Activated naive CD4-positive, alpha-beta T cell treated with anti-CD3 and anti-CD28 coated beads, Interleukin-2, amount 10 ng/mL, durations not matched to agents 7 days and 5 days (primary cell): ENCODE measurements at regions not wholly inside any gene's neighbourhood (a gene's known extent, or its start where the extent isn't known, plus 50 kb on each side); places are given as distances from the start of the nearest gene placed in this dataset.

Experiments used
- CTCF ChIA-PET: fragments of 350-600 bp; sonication (Branson Sonifier 250); formaldehyde crosslinking; loops from one replicate; lab custom pipeline; 2021; ENCODE audit warnings: antibody characterized with exemption; lab: Charles Lee
- DNase-seq: peaks from one replicate; pipeline ENCODE4 v3.0.0-alpha.2; 2020
- H3K27ac Mint-ChIP-seq: one replicate; pipeline ENCODE4 v1.8.0; 2021; ENCODE audit warnings: mild to moderate bottlenecking, moderate library complexity, mixed read lengths
- H3K27me3 Mint-ChIP-seq: one replicate; pipeline ENCODE4 v1.8.0; 2021; ENCODE audit warnings: mild to moderate bottlenecking, mixed read lengths
- H3K36me3 Mint-ChIP-seq: one replicate; pipeline ENCODE4 v1.8.0; 2021; ENCODE audit warnings: mixed read lengths
- H3K4me1 Mint-ChIP-seq: one replicate; pipeline ENCODE4 v1.8.0; 2021; ENCODE audit warnings: mixed read lengths
- H3K4me3 Mint-ChIP-seq: one replicate; pipeline ENCODE4 v1.8.0; 2021; ENCODE audit warnings: mild to moderate bottlenecking, moderate library complexity, mixed read lengths
- H3K9me3 Mint-ChIP-seq: one replicate; pipeline ENCODE4 v1.8.0; 2021; ENCODE audit warnings: mixed read lengths

GRCh38 chr12:87388376-87388775 is 640.8 kb downstream of the C12orf50 start:
- Mint-ChIP-seq H3K4me3 (no peak overlapping the region), H3K27ac (no peak overlapping the region), H3K27me3 (no peaks in the 10 kb centered on the region), H3K9me3 (peaks cover 1% of the 10 kb centered on the region), H3K36me3 (no peaks in the 10 kb centered on the region), H3K4me1 (no peaks in the 10 kb centered on the region)
- no peak for DNase-seq
- CTCF ChIA-PET = no interaction called here

GRCh38 chr12:87385322-87385721 is 643.9 kb downstream of the C12orf50 start:
- no peaks in the 10 kb centered on the region for H3K36me3 Mint-ChIP-seq

GRCh38 chr12:87384226-87384625 is 645.0 kb downstream of the C12orf50 start:
- no peak for DNase-seq
- H3K27me3 Mint-ChIP-seq = no peaks in the 10 kb centered on the region
- H3K4me3 Mint-ChIP-seq = no peak overlapping the region
- CTCF ChIA-PET = no interaction called here
- H3K36me3 Mint-ChIP-seq = no peaks in the 10 kb centered on the region
- no peaks in the 10 kb centered on the region for H3K4me1 Mint-ChIP-seq
- H3K9me3 Mint-ChIP-seq = peaks cover 2% of the 10 kb centered on the region
- no peak overlapping the region for H3K27ac Mint-ChIP-seq

More at GRCh38 chr12:87385322-87385721, 643.9 kb downstream of the C12orf50 start:
- Mint-ChIP-seq H3K27ac (no peak overlapping the region), H3K9me3 (peaks cover 2% of the 10 kb centered on the region), H3K27me3 (no peaks in the 10 kb centered on the region), H3K4me1 (no peaks in the 10 kb centered on the region), H3K4me3 (no peak overlapping the region)
- DNase-seq = no peak
- CTCF ChIA-PET = no interaction called here

- Mint-ChIP-seq H3K4me1 (no peaks in the 10 kb centered on the region), H3K4me3 (no peak overlapping the region), H3K36me3 (no peaks in the 10 kb centered on the region), H3K27me3 (no peaks in the 10 kb centered on the region), H3K9me3 (peaks cover 2% of the 10 kb centered on the region), H3K27ac (no peak overlapping the region)
- CTCF ChIA-PET = no interaction called here
- no peak for DNase-seq
Measured at GRCh38 chr12:87383680-87384079, 645.5 kb downstream of the C12orf50 start.

GRCh38 chr12:87382959-87383566 is 646.1 kb downstream of the C12orf50 start:
- H3K36me3 Mint-ChIP-seq = no peaks in the 10 kb centered on the region
- H3K4me1 Mint-ChIP-seq = no peaks in the 10 kb centered on the region
- H3K27ac Mint-ChIP-seq = no peak overlapping the region
- no peaks in the 10 kb centered on the region for H3K27me3 Mint-ChIP-seq
- H3K9me3 Mint-ChIP-seq = peaks cover 2% of the 10 kb centered on the region
- CTCF ChIA-PET = no interaction called here
- no peak overlapping the region for H3K4me3 Mint-ChIP-seq
- no peak for DNase-seq

- no peak for DNase-seq
- no peaks in the 10 kb centered on the region for H3K27me3 Mint-ChIP-seq
- H3K36me3 Mint-ChIP-seq = no peaks in the 10 kb centered on the region
- H3K4me3 Mint-ChIP-seq = no peak overlapping the region
- H3K4me1 Mint-ChIP-seq = no peaks in the 10 kb centered on the region
- no peak overlapping the region for H3K27ac Mint-ChIP-seq
- CTCF ChIA-PET = no interaction called here
- H3K9me3 Mint-ChIP-seq = peaks cover 2% of the 10 kb centered on the region
Measured at GRCh38 chr12:87382436-87382835, 646.8 kb downstream of the C12orf50 start.

- Mint-ChIP-seq H3K4me3 (no peak overlapping the region), H3K27ac (no peak overlapping the region), H3K9me3 (peaks cover 2% of the 10 kb centered on the region)
Measured at GRCh38 chr12:87381742-87382141, 647.5 kb downstream of the C12orf50 start.

GRCh38 chr12:87378526-87378925 is 650.7 kb downstream of the C12orf50 start:
- H3K4me1 Mint-ChIP-seq = no peaks in the 10 kb centered on the region
- H3K27ac Mint-ChIP-seq = no peak overlapping the region
- no peak overlapping the region for H3K4me3 Mint-ChIP-seq
- CTCF ChIA-PET = no interaction called here
- H3K9me3 Mint-ChIP-seq = peaks cover 2% of the 10 kb centered on the region
- no peak for DNase-seq
- H3K36me3 Mint-ChIP-seq = no peaks in the 10 kb centered on the region
- H3K27me3 Mint-ChIP-seq = no peaks in the 10 kb centered on the region

More at GRCh38 chr12:87381742-87382141, 647.5 kb downstream of the C12orf50 start:
- Mint-ChIP-seq H3K36me3 (no peaks in the 10 kb centered on the region), H3K4me1 (no peaks in the 10 kb centered on the region), H3K27me3 (no peaks in the 10 kb centered on the region)
- DNase-seq = no peak
- CTCF ChIA-PET = no interaction called here

- Mint-ChIP-seq H3K4me1 (no peaks in the 10 kb centered on the region), H3K36me3 (no peaks in the 10 kb centered on the region), H3K9me3 (no peaks in the 10 kb centered on the region), H3K4me3 (no peak overlapping the region), H3K27ac (no peak overlapping the region), H3K27me3 (no peaks in the 10 kb centered on the region)
- no peak for DNase-seq
- CTCF ChIA-PET = no interaction called here
Measured at GRCh38 chr12:87376722-87377121, 652.5 kb downstream of the C12orf50 start.

GRCh38 chr12:87369161-87369560 is 660.0 kb downstream of the C12orf50 start:
- Mint-ChIP-seq H3K27me3 (no peaks in the 10 kb centered on the region), H3K9me3 (no peaks in the 10 kb centered on the region), H3K4me1 (no peaks in the 10 kb centered on the region), H3K27ac (no peak overlapping the region), H3K36me3 (no peaks in the 10 kb centered on the region), H3K4me3 (no peak overlapping the region)
- DNase-seq = no peak
- CTCF ChIA-PET = no interaction called here

- H3K36me3 Mint-ChIP-seq = no peaks in the 10 kb centered on the region
- H3K4me1 Mint-ChIP-seq = no peaks in the 10 kb centered on the region
Measured at GRCh38 chr12:87368259-87368658, 660.9 kb downstream of the C12orf50 start.

GRCh38 chr12:87365423-87365822 is 663.8 kb downstream of the C12orf50 start:
- Mint-ChIP-seq H3K36me3 (no peaks in the 10 kb centered on the region), H3K27ac (no peak overlapping the region), H3K27me3 (no peaks in the 10 kb centered on the region), H3K4me3 (no peak overlapping the region), H3K4me1 (no peaks in the 10 kb centered on the region), H3K9me3 (peaks cover 12% of the 10 kb centered on the region)
- no peak for DNase-seq
- CTCF ChIA-PET = no interaction called here

More at GRCh38 chr12:87368259-87368658, 660.9 kb downstream of the C12orf50 start:
- no peaks in the 10 kb centered on the region for H3K9me3 Mint-ChIP-seq
- no peaks in the 10 kb centered on the region for H3K27me3 Mint-ChIP-seq
- no peak overlapping the region for H3K27ac Mint-ChIP-seq
- CTCF ChIA-PET = no interaction called here
- DNase-seq = no peak
- H3K4me3 Mint-ChIP-seq = no peak overlapping the region

- no peak for DNase-seq
- Mint-ChIP-seq H3K4me3 (no peak overlapping the region), H3K4me1 (no peaks in the 10 kb centered on the region)
Measured at GRCh38 chr12:87363497-87364084, 665.6 kb downstream of the C12orf50 start.

GRCh38 chr12:87349681-87350080 is 679.5 kb downstream of the C12orf50 start:
- Mint-ChIP-seq H3K36me3 (no peaks in the 10 kb centered on the region), H3K9me3 (no peaks in the 10 kb centered on the region), H3K4me3 (no peak overlapping the region), H3K27me3 (no peaks in the 10 kb centered on the region), H3K27ac (no peak overlapping the region), H3K4me1 (no peaks in the 10 kb centered on the region)
- DNase-seq = no peak
- CTCF ChIA-PET = no interaction called here

More at GRCh38 chr12:87363497-87364084, 665.6 kb downstream of the C12orf50 start:
- CTCF ChIA-PET = no interaction called here
- H3K36me3 Mint-ChIP-seq = no peaks in the 10 kb centered on the region
- H3K27ac Mint-ChIP-seq = no peak overlapping the region
- peaks cover 17% of the 10 kb centered on the region for H3K9me3 Mint-ChIP-seq
- H3K27me3 Mint-ChIP-seq = no peaks in the 10 kb centered on the region

GRCh38 chr12:87348071-87348470 is 681.1 kb downstream of the C12orf50 start:
- H3K27ac Mint-ChIP-seq = no peak overlapping the region
- no peaks in the 10 kb centered on the region for H3K27me3 Mint-ChIP-seq
- no peaks in the 10 kb centered on the region for H3K4me1 Mint-ChIP-seq
- H3K9me3 Mint-ChIP-seq = peaks cover 4% of the 10 kb centered on the region
- H3K36me3 Mint-ChIP-seq = no peaks in the 10 kb centered on the region
- no peak overlapping the region for H3K4me3 Mint-ChIP-seq
- CTCF ChIA-PET = no interaction called here
- no peak for DNase-seq
